H1 (cell line): ENCODE measurements at regions not wholly inside any gene's neighbourhood (a gene's known extent, or its start where the extent isn't known, plus 50 kb on each side); places are given as distances from the start of the nearest gene placed in this dataset.

Experiments
- CTCF ChIA-PET: fragments of 300-600 bp; sonication (Branson Sonifier 250); formaldehyde crosslinking; loops from one replicate; lab custom pipeline; 2021; ENCODE audit not compliant: partially characterized antibody; lab: Charles Lee
- POLR2A ChIA-PET: fragments of 300-600 bp; sonication (Branson Sonifier 250); formaldehyde crosslinking; loops from one replicate; lab custom pipeline; 2021; ENCODE audit warnings: inconsistent platforms; ENCODE audit not compliant: partially characterized antibody; lab: Charles Lee
- DNase-seq, 2 experiments: peaks; one replicate each; pipeline versions ENCODE4 v3.0.0 to v3.0.0-alpha.2; 2010 to 2022; ENCODE audit warnings: low spot score in 2 of 2, low read depth in 1 of 2, mixed read lengths in 1 of 2
- FAIRE-seq: peaks from 2 replicates; lab custom pipeline; 2011; peaks lifted over from hg19 to GRCh38; lab: Jason Lieb, UNC
- H2AFZ ChIP-seq: 2 replicates; pipeline ENCODE4 v1.8.1; 2012; ENCODE audit warnings: low read length, inconsistent platforms
- H2AK5ac ChIP-seq: 2 replicates; pipeline ENCODE4 v1.6.1; 2013; ENCODE audit warnings: low read depth, low read length
- H2BK120ac ChIP-seq: replicated peaks from 2 replicates; pipeline ENCODE3; 2013; ENCODE audit warnings: low read depth, low read length, inconsistent platforms
- H2BK12ac ChIP-seq: 2 replicates; pipeline ENCODE4 v1.6.1; 2013; ENCODE audit warnings: low read depth, low read length
- H2BK15ac ChIP-seq: 2 replicates; pipeline ENCODE4 v1.6.1; 2013; ENCODE audit warnings: low read length
- H2BK20ac ChIP-seq: 2 replicates; pipeline ENCODE4 v1.6.1; 2013; ENCODE audit warnings: low read length
- H2BK5ac ChIP-seq: 2 replicates; pipeline ENCODE4 v1.6.1; 2013; ENCODE audit warnings: low read depth, low read length
- H3K14ac ChIP-seq: 2 replicates; pipeline ENCODE4 v1.6.1; 2013; ENCODE audit warnings: inconsistent platforms; ENCODE audit not compliant: insufficient read length
- H3K18ac ChIP-seq: 2 replicates; pipeline ENCODE4 v1.6.1; 2013; ENCODE audit warnings: low read length; ENCODE audit errors: extremely low read depth
- H3K23ac ChIP-seq: 2 replicates; pipeline ENCODE4 v1.6.1; 2013; ENCODE audit warnings: inconsistent platforms; ENCODE audit not compliant: insufficient read length
- H3K23me2 ChIP-seq: 2 replicates; pipeline ENCODE4 v1.6.1; 2013; ENCODE audit warnings: low read depth, low read length
- H3K27ac ChIP-seq: 2 replicates; pipeline ENCODE4 v1.6.1; 2011; ENCODE audit warnings: low read depth, low read length, inconsistent platforms
- H3K27me3 ChIP-seq, 4 experiments: replicated peaks in 1 of 4; 1 replicate in 1 of 4; 2 replicates in 3 of 4; pipeline versions ENCODE4 v1.6.1 to v1.8.1; 2011 to 2013; ENCODE audit warnings: low read length in 3 of 4, mild to moderate bottlenecking in 3 of 4, inconsistent platforms in 2 of 4, mixed read lengths in 2 of 4, moderate library complexity in 1 of 4; ENCODE audit not compliant: control insufficient read depth in 3 of 4, insufficient read depth in 3 of 4; ENCODE audit errors: extremely low read depth in 1 of 4
- H3K36me3 ChIP-seq, 4 experiments: 2 replicates each; pipeline versions ENCODE4 v1.6.1 to v1.8.1; 2011 to 2013; ENCODE audit warnings: mild to moderate bottlenecking in 4 of 4, low read length in 3 of 4, moderate library complexity in 2 of 4, control low read depth in 1 of 4, inconsistent platforms in 1 of 4; ENCODE audit not compliant: insufficient read depth in 4 of 4, control insufficient read depth in 2 of 4
- H3K4ac ChIP-seq: replicated peaks from 2 replicates; pipeline ENCODE3; 2013; ENCODE audit warnings: low read length, low read depth, mixed read lengths, inconsistent platforms; ENCODE audit not compliant: insufficient read length
- H3K4me1 ChIP-seq, 4 experiments: replicated peaks in 1 of 4; 1 replicate in 1 of 4; 2 replicates in 3 of 4; pipeline versions ENCODE4 v1.6.1 to v1.8.1; 2011 to 2013; ENCODE audit warnings: low read length in 3 of 4, inconsistent platforms in 2 of 4, mixed read lengths in 1 of 4; ENCODE audit not compliant: insufficient read depth in 4 of 4, control insufficient read depth in 3 of 4
- H3K4me2 ChIP-seq, 2 experiments: 2 replicates each; pipeline versions ENCODE4 v1.6.1 to v1.8.1; 2011 to 2013; ENCODE audit warnings: low read depth in 2 of 2, low read length in 2 of 2, control low read depth in 1 of 2, inconsistent platforms in 1 of 2, mild to moderate bottlenecking in 1 of 2; ENCODE audit not compliant: insufficient read depth in 1 of 2
- H3K4me3 ChIP-seq, 4 experiments: fragments of 200-600, 300-600 bp in 1 of 4; sonication (generic), shearing (Covaris generic), sonication (Bioruptor Twin) in 1 of 4; 2 replicates each; pipeline versions ENCODE4 v1.5.1 to v1.8.1; 2011 to 2016; ENCODE audit warnings: low read length in 4 of 4, low read depth in 3 of 4, control low read depth in 2 of 4, inconsistent platforms in 2 of 4, mild to moderate bottlenecking in 2 of 4, mixed read lengths in 1 of 4, moderate library complexity in 1 of 4; ENCODE audit not compliant: insufficient read depth in 2 of 4; ENCODE audit errors: extremely low read depth in 1 of 4
- H3K56ac ChIP-seq: replicated peaks from 2 replicates; pipeline ENCODE3; 2013; ENCODE audit warnings: low read depth, mild to moderate bottlenecking, mixed read lengths, low read length, inconsistent platforms; ENCODE audit not compliant: insufficient read length
- H3K79me1 ChIP-seq: 2 replicates; pipeline ENCODE4 v1.6.1; 2013; ENCODE audit warnings: low read depth, low read length, control low read depth
- H3K79me2 ChIP-seq, 2 experiments: 2 replicates each; pipeline versions ENCODE4 v1.6.1 to v1.8.1; 2012 to 2013; ENCODE audit warnings: low read length in 2 of 2, mild to moderate bottlenecking in 2 of 2, inconsistent platforms in 1 of 2; ENCODE audit not compliant: insufficient read depth in 2 of 2, control insufficient read depth in 1 of 2
- H3K9ac ChIP-seq, 4 experiments: replicated peaks in 1 of 4; 1 replicate in 1 of 4; 2 replicates in 3 of 4; pipeline versions ENCODE4 v1.6.1 to v1.8.1; 2011 to 2013; ENCODE audit warnings: low read depth in 3 of 4, low read length in 3 of 4, control low read depth in 2 of 4, mild to moderate bottlenecking in 2 of 4, moderate library complexity in 2 of 4, inconsistent platforms in 1 of 4; ENCODE audit errors: extremely low read depth in 1 of 4
- H3K9me3 ChIP-seq, 2 experiments: 2 replicates each; pipeline versions ENCODE4 v1.6.1 to v1.8.1; 2012 to 2013; ENCODE audit warnings: mild to moderate bottlenecking in 2 of 2, moderate library complexity in 2 of 2, control low read depth in 1 of 2, inconsistent platforms in 1 of 2, low read depth in 1 of 2, low read length in 1 of 2, mixed read lengths in 1 of 2; ENCODE audit not compliant: insufficient read depth in 2 of 2
- H4K20me1 ChIP-seq, 2 experiments: replicated peaks in 1 of 2; 2 replicates each; pipeline versions ENCODE3 to v1.8.1; 2011 to 2013; ENCODE audit warnings: inconsistent platforms in 2 of 2, low read length in 2 of 2, mild to moderate bottlenecking in 1 of 2; ENCODE audit not compliant: insufficient read depth in 2 of 2, control insufficient read depth in 1 of 2
- H4K5ac ChIP-seq: 2 replicates; pipeline ENCODE4 v1.6.1; 2013; ENCODE audit warnings: low read length, low read depth, mixed read lengths, inconsistent platforms; ENCODE audit not compliant: insufficient read length
- H4K8ac ChIP-seq: 2 replicates; pipeline ENCODE4 v1.8.0; 2013; ENCODE audit warnings: mild to moderate bottlenecking, moderate library complexity, low read length, inconsistent platforms; ENCODE audit not compliant: insufficient read depth; ENCODE audit errors: extremely low read depth
- H4K91ac ChIP-seq: replicated peaks from 2 replicates; pipeline ENCODE3; 2013; ENCODE audit warnings: low read length, mixed read lengths, inconsistent platforms; ENCODE audit not compliant: insufficient read length
- CBX5 ChIP-seq: fragments of 300-800, 300-1000 bp; sonication (generic); IDR thresholded peaks from 2 replicates; pipeline ENCODE4 v1.7.1; 2016; ENCODE audit warnings: antibody characterized with exemption, low read length, low read depth
- CREB1 ChIP-seq: IDR thresholded peaks from 2 replicates; pipeline ENCODE4 v1.6.1; 2012; ENCODE audit warnings: inconsistent platforms
- EGR1 ChIP-seq: IDR thresholded peaks from 2 replicates; pipeline ENCODE4 v1.6.1; 2011; ENCODE audit warnings: low read depth, low read length, borderline replicate concordance
- HDAC6 ChIP-seq: IDR thresholded peaks from one replicate; pipeline ENCODE4 v1.7.1; 2012; ENCODE audit warnings: low read depth, mild to moderate bottlenecking, inconsistent platforms, low read length, moderate library complexity
- NANOG ChIP-seq: IDR thresholded peaks from 2 replicates; pipeline ENCODE4 v1.6.1; 2011; ENCODE audit warnings: low read length, low read depth, mild to moderate bottlenecking, inconsistent platforms; ENCODE audit not compliant: insufficient read depth, poor library complexity, severe bottlenecking
- SIRT6 ChIP-seq: IDR thresholded peaks from one replicate; pipeline ENCODE4 v1.7.1; 2012; ENCODE audit warnings: low read length, inconsistent platforms
- SIX5 ChIP-seq: IDR thresholded peaks from 2 replicates; pipeline ENCODE4 v1.6.1; 2011; ENCODE audit warnings: mild to moderate bottlenecking, low read depth, low read length
- SRF ChIP-seq: IDR thresholded peaks from 2 replicates; pipeline ENCODE4 v1.6.1; 2011; ENCODE audit warnings: mild to moderate bottlenecking, low read depth, low read length, moderate library complexity
- WGBS, 2 experiments: shearing (Covaris generic) in 1 of 2; methylation state at CpG; one replicate each; pipeline versions ENCODE4 v1.1.6 to v1.1.7; 2013 to 2015; ENCODE audit warnings: low lambda C conversion rate in 2 of 2, mixed read lengths in 2 of 2, inconsistent platforms in 1 of 2, low coverage in 1 of 2, missing lambda C conversion rate in 1 of 2; ENCODE audit not compliant: insufficient replicate concordance in 2 of 2, insufficient coverage in 1 of 2, insufficient read length in 1 of 2; ENCODE audit errors: extremely low coverage in 1 of 2, missing lambda C conversion rate in 1 of 2; 5-methylcytosine and 5-hydroxymethylcytosine counted together
- TF ChIP-seq, protein P1 (sequence below): IDR thresholded peaks from 2 replicates; pipeline ENCODE4 v1.6.1; 2011; ENCODE audit warnings: low read length, improper control_type of control experiment
- TF ChIP-seq, protein P2 (sequence below): IDR thresholded peaks from 2 replicates; pipeline ENCODE4 v1.6.1; 2012; ENCODE audit warnings: inconsistent platforms
- TF ChIP-seq, protein P3 (sequence below): IDR thresholded peaks from 2 replicates; pipeline ENCODE4 v1.6.1; 2012; ENCODE audit warnings: low read length, inconsistent platforms

DNA sequence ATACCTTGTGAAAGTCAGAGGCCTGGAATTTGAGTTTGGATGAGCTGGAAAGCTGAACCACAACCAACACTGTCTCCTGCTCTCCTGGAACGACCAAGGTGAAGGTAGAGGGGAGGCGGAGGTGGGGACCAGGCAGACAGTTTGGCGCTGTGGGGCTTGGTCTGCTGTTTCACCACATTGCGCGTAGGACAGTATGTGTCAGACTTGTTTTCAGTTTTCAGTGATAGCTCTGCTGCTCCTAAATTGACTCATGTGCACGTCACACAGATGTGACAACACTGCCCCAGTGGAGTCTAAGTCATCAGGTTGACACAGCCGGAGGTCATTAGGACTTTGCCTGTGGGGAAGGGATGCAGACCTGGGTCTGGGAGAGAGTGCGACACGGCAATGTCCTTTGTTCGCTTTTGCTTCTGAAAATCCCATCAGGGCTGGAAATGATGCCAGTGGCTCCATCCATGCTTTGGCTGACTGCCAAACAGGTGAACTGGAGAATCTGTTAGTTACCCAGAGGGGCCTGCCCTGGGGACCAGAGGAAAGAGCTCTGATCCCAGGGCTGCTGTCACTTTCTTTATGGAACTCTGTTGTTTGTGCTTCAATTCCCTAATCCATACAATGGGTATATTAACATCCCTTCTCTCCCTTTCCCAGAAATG is 255.5 kb downstream of the CDC5L start:
- Histone ChIP-seq H3K4me3 (no peak overlapping the region), H2BK5ac (no peak overlapping the region), H3K27me3 (no peaks in the 10 kb centered on the region), H4K8ac (no peak overlapping the region), H3K23me2 (no peaks in the 10 kb centered on the region), H4K20me1 (no peaks in the 10 kb centered on the region), H2AFZ (no peak overlapping the region), H3K9ac (no peak overlapping the region), H2BK120ac (no peak overlapping the region), H3K36me3 (no peaks in the 10 kb centered on the region), H2BK15ac (no peak overlapping the region), H3K27ac (no peak overlapping the region), H3K14ac (no peak overlapping the region), H3K56ac (no peak overlapping the region), H3K23ac (no peak overlapping the region), H2AK5ac (0 out of 2 replicates have a peak overlapping the region, but pooled peaks have one; percentile 0), H2BK12ac (0 out of 2 replicates have a peak overlapping the region, but pooled peaks have one; percentile 39), H2BK20ac (no peak overlapping the region), H4K5ac (no peak overlapping the region), H3K4me1 (no peaks in the 10 kb centered on the region), H3K4me2 (no peak overlapping the region), H3K79me1 (no peaks in the 10 kb centered on the region), H3K79me2 (no peaks in the 10 kb centered on the region), H3K18ac (no peak overlapping the region), H3K4ac (no peak overlapping the region), H4K91ac (no peak overlapping the region), H3K9me3 (no peaks in the 10 kb centered on the region)
- FAIRE-seq = no peak
- POLR2A ChIA-PET = no interaction called here
- CTCF ChIA-PET = interaction anchor here (0.8 to 5.7 kb wide), 5 partner anchors 12 to 1033 kb away, joined by 3 to 39 read pairs (median 5); no protein-coding TSS in a partner anchor
- DNase-seq = no peak
- WGBS, 2 experiments = 90% methylated on average over 10 of the region's 10 CpGs; no CpG with 5 or more reads in 1 of the 2 experiments
- TF ChIP-seq SIX5 (no peak), CBX5 (no peak), HDAC6 (no peak), EGR1 (no peak), SRF (no peak), CREB1 (no peak), NANOG (no peak), SIRT6 (no peak)
- TF ChIP-seq, protein P1, sequence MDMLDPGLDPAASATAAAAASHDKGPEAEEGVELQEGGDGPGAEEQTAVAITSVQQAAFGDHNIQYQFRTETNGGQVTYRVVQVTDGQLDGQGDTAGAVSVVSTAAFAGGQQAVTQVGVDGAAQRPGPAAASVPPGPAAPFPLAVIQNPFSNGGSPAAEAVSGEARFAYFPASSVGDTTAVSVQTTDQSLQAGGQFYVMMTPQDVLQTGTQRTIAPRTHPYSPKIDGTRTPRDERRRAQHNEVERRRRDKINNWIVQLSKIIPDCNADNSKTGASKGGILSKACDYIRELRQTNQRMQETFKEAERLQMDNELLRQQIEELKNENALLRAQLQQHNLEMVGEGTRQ = no peak
- TF ChIP-seq, protein P2, sequence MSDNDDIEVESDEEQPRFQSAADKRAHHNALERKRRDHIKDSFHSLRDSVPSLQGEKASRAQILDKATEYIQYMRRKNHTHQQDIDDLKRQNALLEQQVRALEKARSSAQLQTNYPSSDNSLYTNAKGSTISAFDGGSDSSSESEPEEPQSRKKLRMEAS = no peak
- TF ChIP-seq, protein P3, sequence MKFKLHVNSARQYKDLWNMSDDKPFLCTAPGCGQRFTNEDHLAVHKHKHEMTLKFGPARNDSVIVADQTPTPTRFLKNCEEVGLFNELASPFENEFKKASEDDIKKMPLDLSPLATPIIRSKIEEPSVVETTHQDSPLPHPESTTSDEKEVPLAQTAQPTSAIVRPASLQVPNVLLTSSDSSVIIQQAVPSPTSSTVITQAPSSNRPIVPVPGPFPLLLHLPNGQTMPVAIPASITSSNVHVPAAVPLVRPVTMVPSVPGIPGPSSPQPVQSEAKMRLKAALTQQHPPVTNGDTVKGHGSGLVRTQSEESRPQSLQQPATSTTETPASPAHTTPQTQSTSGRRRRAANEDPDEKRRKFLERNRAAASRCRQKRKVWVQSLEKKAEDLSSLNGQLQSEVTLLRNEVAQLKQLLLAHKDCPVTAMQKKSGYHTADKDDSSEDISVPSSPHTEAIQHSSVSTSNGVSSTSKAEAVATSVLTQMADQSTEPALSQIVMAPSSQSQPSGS = no peak
